ENCODE measurements at regions not wholly inside any gene's neighbourhood (a gene's known extent, or its start where the extent isn't known, plus 50 kb on each side); places are given as distances from the start of the nearest gene placed in this dataset.

GRCh38 chr19:31179471-31179852 lies 169.8 kb downstream of the TSHZ3 start:
- Histone ChIP-seq H3K9ac (ENCODE audit: low read depth in 1 of 2, low read length in 2 of 2) (no peak overlapping the region), H3K9me3 (ENCODE audit: control insufficient read depth in 1 of 2, low read length in 2 of 2) (no peaks in the 10 kb centered on the region)

GRCh38 chr19:31178833-31179470 lies 170.3 kb downstream of the TSHZ3 start:
- Histone ChIP-seq H3K4me3 (ENCODE audit: low read depth in 1 of 2, low read length in 2 of 2) (no peak overlapping the region), H3K4me1 (ENCODE audit: control insufficient read depth in 1 of 2, insufficient read depth in 2 of 2, low read length in 2 of 2) (no peaks in the 10 kb centered on the region), H3K9ac (ENCODE audit: low read depth in 1 of 2, low read length in 2 of 2) (no peak overlapping the region), H3K9me3 (ENCODE audit: control insufficient read depth in 1 of 2, low read length in 2 of 2) (no peaks in the 10 kb centered on the region), H3K36me3 (ENCODE audit: control insufficient read depth in 1 of 2, insufficient read depth in 2 of 2, low read length in 2 of 2) (no peaks in the 10 kb centered on the region), H3K27me3 (ENCODE audit: control insufficient read depth in 1 of 2, insufficient read depth in 2 of 2, low read length in 2 of 2) (no peaks in the 10 kb centered on the region), H3K27ac (ENCODE audit: low read depth, low read length) (no peak overlapping the region)

More at GRCh38 chr19:31179471-31179852, 169.8 kb downstream of the TSHZ3 start:
- Histone ChIP-seq H3K27ac (ENCODE audit: low read depth, low read length) (no peak overlapping the region), H3K36me3 (ENCODE audit: control insufficient read depth in 1 of 2, insufficient read depth in 2 of 2, low read length in 2 of 2) (no peaks in the 10 kb centered on the region), H3K4me1 (ENCODE audit: control insufficient read depth in 1 of 2, insufficient read depth in 2 of 2, low read length in 2 of 2) (no peaks in the 10 kb centered on the region), H3K4me3 (ENCODE audit: low read depth in 1 of 2, low read length in 2 of 2) (no peak overlapping the region), H3K27me3 (ENCODE audit: control insufficient read depth in 1 of 2, insufficient read depth in 2 of 2, low read length in 2 of 2) (no peaks in the 10 kb centered on the region)

DNA sequence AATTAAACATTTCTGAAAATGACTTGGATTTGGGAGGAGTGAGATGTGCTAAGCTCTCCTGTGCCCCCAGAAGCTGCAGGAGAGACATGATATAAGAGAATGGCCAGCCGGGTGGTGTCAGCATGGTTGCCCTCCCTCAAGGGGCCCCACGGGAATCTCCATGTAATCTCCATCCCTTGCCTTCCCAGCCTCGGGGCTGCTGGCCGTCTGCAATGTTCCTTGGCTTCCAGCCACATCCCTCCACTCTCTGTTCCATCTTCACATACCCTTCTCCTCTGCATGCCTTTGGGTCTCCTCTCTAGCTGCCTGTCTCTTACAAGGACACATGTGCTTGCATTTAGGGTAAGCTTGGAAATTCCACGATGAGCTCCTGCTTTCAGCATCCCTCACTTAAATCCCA lies 172.0 kb downstream of the TSHZ3 start:
- no peaks in the 10 kb centered on the region for H3K4me1 ChIP-seq (ENCODE audit: control insufficient read depth in 1 of 2, insufficient read depth in 2 of 2, low read length in 2 of 2)
- no peaks in the 10 kb centered on the region for H3K27me3 ChIP-seq (ENCODE audit: control insufficient read depth in 1 of 2, insufficient read depth in 2 of 2, low read length in 2 of 2)
- H3K9ac ChIP-seq (ENCODE audit: low read depth in 1 of 2, low read length in 2 of 2), result no peak overlapping the region

DNA sequence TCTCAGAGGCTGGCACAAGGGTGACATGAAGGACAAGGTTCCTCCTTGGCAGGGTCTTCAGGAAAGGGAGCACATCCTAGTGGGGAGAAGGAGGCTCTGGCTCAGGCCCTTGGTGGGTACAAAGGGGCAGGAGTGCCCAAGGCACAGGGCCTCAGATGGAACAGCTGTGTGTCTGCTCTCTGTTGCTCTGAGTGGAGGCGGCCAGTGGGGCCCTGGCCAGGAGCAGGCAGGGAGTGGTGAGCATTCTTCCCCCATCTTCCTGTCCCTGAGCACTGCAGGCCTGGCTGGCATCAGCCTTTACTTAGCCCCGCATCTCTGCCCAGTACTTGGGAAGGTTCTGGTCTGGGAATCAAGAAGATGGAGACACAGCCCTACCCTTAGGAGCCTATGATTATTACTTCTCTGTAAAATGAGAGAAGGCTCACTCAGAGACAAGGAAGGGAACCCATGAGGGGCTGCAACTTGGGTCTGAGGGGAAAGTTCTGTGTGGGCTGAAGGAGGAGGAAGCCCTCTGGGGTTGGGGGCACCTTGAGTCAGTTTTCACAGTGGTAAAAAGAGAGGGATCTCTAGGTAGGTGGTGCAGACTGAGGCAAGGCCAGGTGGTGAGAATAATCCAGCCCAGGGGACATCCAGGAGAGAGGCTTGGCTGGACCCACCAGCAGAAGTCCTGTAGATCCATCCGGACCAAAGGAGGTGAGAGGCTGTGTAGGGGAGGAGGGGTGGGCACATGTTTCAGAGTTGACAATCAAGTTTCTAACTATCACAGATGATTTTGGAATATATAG lies 173.5 kb downstream of the TSHZ3 start:
- Histone ChIP-seq H3K4me1 (ENCODE audit: control insufficient read depth in 1 of 2, insufficient read depth in 2 of 2, low read length in 2 of 2) (no peaks in the 10 kb centered on the region), H3K9me3 (ENCODE audit: control insufficient read depth in 1 of 2, low read length in 2 of 2) (no peaks in the 10 kb centered on the region), H3K36me3 (ENCODE audit: control insufficient read depth in 1 of 2, insufficient read depth in 2 of 2, low read length in 2 of 2) (no peaks in the 10 kb centered on the region), H3K9ac (ENCODE audit: low read depth in 1 of 2, low read length in 2 of 2) (no peak overlapping the region), H3K27ac (ENCODE audit: low read depth, low read length) (no peak overlapping the region), H3K27me3 (ENCODE audit: control insufficient read depth in 1 of 2, insufficient read depth in 2 of 2, low read length in 2 of 2) (no peaks in the 10 kb centered on the region), H3K4me3 (ENCODE audit: low read depth in 1 of 2, low read length in 2 of 2) (no peak overlapping the region)

More for the DNA sequence above, 172.0 kb downstream of the TSHZ3 start:
- no peaks in the 10 kb centered on the region for H3K36me3 ChIP-seq (ENCODE audit: control insufficient read depth in 1 of 2, insufficient read depth in 2 of 2, low read length in 2 of 2)
- H3K9me3 ChIP-seq (ENCODE audit: control insufficient read depth in 1 of 2, low read length in 2 of 2), result no peaks in the 10 kb centered on the region
- no peak overlapping the region for H3K4me3 ChIP-seq (ENCODE audit: low read depth in 1 of 2, low read length in 2 of 2)
- H3K27ac ChIP-seq (ENCODE audit: low read depth, low read length), result no peak overlapping the region

DNA sequence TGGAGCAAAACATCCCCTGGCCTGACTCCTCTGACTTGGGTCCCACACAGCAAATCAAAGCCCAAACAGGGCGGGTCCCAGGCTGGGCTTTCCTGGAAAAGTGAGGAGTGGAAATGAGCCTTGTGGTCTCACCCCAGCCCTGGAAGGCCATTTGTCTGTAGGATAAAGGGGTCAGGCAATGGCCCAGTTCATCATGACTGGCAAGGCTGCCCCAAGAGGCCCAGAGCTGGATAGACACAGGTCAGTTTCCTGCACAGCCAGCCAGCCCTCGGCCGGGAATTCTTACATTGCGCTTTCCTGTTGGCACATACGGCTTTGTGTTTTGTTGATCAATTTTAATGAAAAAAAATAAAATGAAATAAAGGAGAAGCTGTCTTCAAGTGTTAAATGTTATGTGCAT lies 174.3 kb downstream of the TSHZ3 start:
- H3K9me3 ChIP-seq (ENCODE audit: control insufficient read depth in 1 of 2, low read length in 2 of 2), result no peaks in the 10 kb centered on the region
- no peaks in the 10 kb centered on the region for H3K27me3 ChIP-seq (ENCODE audit: control insufficient read depth in 1 of 2, insufficient read depth in 2 of 2, low read length in 2 of 2)
- no peak overlapping the region for H3K4me3 ChIP-seq (ENCODE audit: low read depth in 1 of 2, low read length in 2 of 2)
- H3K9ac ChIP-seq (ENCODE audit: low read depth in 1 of 2, low read length in 2 of 2), result no peak overlapping the region
- H3K36me3 ChIP-seq (ENCODE audit: control insufficient read depth in 1 of 2, insufficient read depth in 2 of 2, low read length in 2 of 2), result no peaks in the 10 kb centered on the region
- H3K27ac ChIP-seq (ENCODE audit: low read depth, low read length), result no peak overlapping the region
- H3K4me1 ChIP-seq (ENCODE audit: control insufficient read depth in 1 of 2, insufficient read depth in 2 of 2, low read length in 2 of 2), result no peaks in the 10 kb centered on the region

- Histone ChIP-seq H3K27me3 (ENCODE audit: control insufficient read depth in 1 of 2, insufficient read depth in 2 of 2, low read length in 2 of 2) (no peaks in the 10 kb centered on the region), H3K9me3 (ENCODE audit: control insufficient read depth in 1 of 2, low read length in 2 of 2) (no peaks in the 10 kb centered on the region), H3K4me1 (ENCODE audit: control insufficient read depth in 1 of 2, insufficient read depth in 2 of 2, low read length in 2 of 2) (no peaks in the 10 kb centered on the region), H3K36me3 (ENCODE audit: control insufficient read depth in 1 of 2, insufficient read depth in 2 of 2, low read length in 2 of 2) (no peaks in the 10 kb centered on the region), H3K9ac (ENCODE audit: low read depth in 1 of 2, low read length in 2 of 2) (no peak overlapping the region), H3K4me3 (ENCODE audit: low read depth in 1 of 2, low read length in 2 of 2) (no peak overlapping the region), H3K27ac (ENCODE audit: low read depth, low read length) (no peak overlapping the region)
Observed at GRCh38 chr19:31173991-31174390, 175.2 kb downstream of the TSHZ3 start.

- H3K9me3 ChIP-seq (ENCODE audit: control insufficient read depth in 1 of 2, low read length in 2 of 2), result no peaks in the 10 kb centered on the region
- no peak overlapping the region for H3K4me3 ChIP-seq (ENCODE audit: low read depth in 1 of 2, low read length in 2 of 2)
- no peak overlapping the region for H3K27ac ChIP-seq (ENCODE audit: low read depth, low read length)
- H3K4me1 ChIP-seq (ENCODE audit: control insufficient read depth in 1 of 2, insufficient read depth in 2 of 2, low read length in 2 of 2), result no peaks in the 10 kb centered on the region
- no peaks in the 10 kb centered on the region for H3K27me3 ChIP-seq (ENCODE audit: control insufficient read depth in 1 of 2, insufficient read depth in 2 of 2, low read length in 2 of 2)
- H3K36me3 ChIP-seq (ENCODE audit: control insufficient read depth in 1 of 2, insufficient read depth in 2 of 2, low read length in 2 of 2), result no peaks in the 10 kb centered on the region
- H3K9ac ChIP-seq (ENCODE audit: low read depth in 1 of 2, low read length in 2 of 2), result no peak overlapping the region
Observed at GRCh38 chr19:31171936-31172335, 177.3 kb downstream of the TSHZ3 start.

- no peak overlapping the region for H3K4me3 ChIP-seq (ENCODE audit: low read depth in 1 of 2, low read length in 2 of 2)
- no peak overlapping the region for H3K27ac ChIP-seq (ENCODE audit: low read depth, low read length)
- no peaks in the 10 kb centered on the region for H3K36me3 ChIP-seq (ENCODE audit: control insufficient read depth in 1 of 2, insufficient read depth in 2 of 2, low read length in 2 of 2)
- H3K4me1 ChIP-seq (ENCODE audit: control insufficient read depth in 1 of 2, insufficient read depth in 2 of 2, low read length in 2 of 2), result no peaks in the 10 kb centered on the region
- no peak overlapping the region for H3K9ac ChIP-seq (ENCODE audit: low read depth in 1 of 2, low read length in 2 of 2)
- no peaks in the 10 kb centered on the region for H3K27me3 ChIP-seq (ENCODE audit: control insufficient read depth in 1 of 2, insufficient read depth in 2 of 2, low read length in 2 of 2)
- no peaks in the 10 kb centered on the region for H3K9me3 ChIP-seq (ENCODE audit: control insufficient read depth in 1 of 2, low read length in 2 of 2)
Observed at GRCh38 chr19:31170046-31170445, 179.2 kb downstream of the TSHZ3 start.

GRCh38 chr19:31168106-31168625 lies 181.1 kb downstream of the TSHZ3 start:
- H3K4me1 ChIP-seq (ENCODE audit: control insufficient read depth in 1 of 2, insufficient read depth in 2 of 2, low read length in 2 of 2), result no peaks in the 10 kb centered on the region
- no peaks in the 10 kb centered on the region for H3K27me3 ChIP-seq (ENCODE audit: control insufficient read depth in 1 of 2, insufficient read depth in 2 of 2, low read length in 2 of 2)
- no peak overlapping the region for H3K4me3 ChIP-seq (ENCODE audit: low read depth in 1 of 2, low read length in 2 of 2)
- H3K9me3 ChIP-seq (ENCODE audit: control insufficient read depth in 1 of 2, low read length in 2 of 2), result no peaks in the 10 kb centered on the region
- no peaks in the 10 kb centered on the region for H3K36me3 ChIP-seq (ENCODE audit: control insufficient read depth in 1 of 2, insufficient read depth in 2 of 2, low read length in 2 of 2)
- no peak overlapping the region for H3K27ac ChIP-seq (ENCODE audit: low read depth, low read length)
- H3K9ac ChIP-seq (ENCODE audit: low read depth in 1 of 2, low read length in 2 of 2), result no peak overlapping the region

DNA sequence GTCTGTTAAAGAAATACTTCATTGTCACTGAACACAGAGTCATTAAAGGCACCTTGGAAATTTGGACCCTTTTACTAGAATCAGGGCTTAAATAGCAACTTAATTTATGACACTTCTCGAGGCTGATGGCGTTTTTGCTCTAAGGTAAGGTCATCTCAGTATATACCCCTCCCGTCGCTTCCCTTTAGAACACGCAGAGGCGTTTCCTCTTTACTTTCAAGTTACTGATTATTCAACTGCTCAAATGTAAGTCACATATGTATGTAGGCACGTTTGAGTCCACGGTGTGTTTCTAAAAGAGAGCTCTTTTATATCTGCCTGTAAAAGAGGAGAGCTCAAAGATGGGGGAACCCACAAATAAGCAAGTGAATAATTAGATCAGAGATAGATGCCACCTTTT lies 181.5 kb downstream of the TSHZ3 start:
- H3K9ac ChIP-seq (ENCODE audit: low read depth in 1 of 2, low read length in 2 of 2), result no peak overlapping the region
- no peaks in the 10 kb centered on the region for H3K4me1 ChIP-seq (ENCODE audit: control insufficient read depth in 1 of 2, insufficient read depth in 2 of 2, low read length in 2 of 2)
- no peak overlapping the region for H3K27ac ChIP-seq (ENCODE audit: low read depth, low read length)
- no peak overlapping the region for H3K4me3 ChIP-seq (ENCODE audit: low read depth in 1 of 2, low read length in 2 of 2)
- H3K9me3 ChIP-seq (ENCODE audit: control insufficient read depth in 1 of 2, low read length in 2 of 2), result no peaks in the 10 kb centered on the region
- H3K36me3 ChIP-seq (ENCODE audit: control insufficient read depth in 1 of 2, insufficient read depth in 2 of 2, low read length in 2 of 2), result no peaks in the 10 kb centered on the region
- H3K27me3 ChIP-seq (ENCODE audit: control insufficient read depth in 1 of 2, insufficient read depth in 2 of 2, low read length in 2 of 2), result no peaks in the 10 kb centered on the region
